RPMI7951 (cell line): ENCODE measurements at regions not wholly inside any gene's neighbourhood (a gene's known extent, or its start where the extent isn't known, plus 50 kb on each side); places are given as distances from the start of the nearest gene placed in this dataset.
"Not testable (repeated sequence)": the region's sequence is repeated elsewhere in the genome, so short reads cannot be mapped to it uniquely, and the experiment has no call there.

Experiments
- DNase-seq: peaks from one replicate; pipeline ENCODE4 v3.0.0-alpha.2; 2012; ENCODE audit warnings: low read depth

- no peak for DNase-seq
Observed at GRCh38 chr2:107107351-107107750, 221.4 kb upstream of the ST6GAL2 start.

GRCh38 chr2:107108556-107108955 lies 222.6 kb upstream of the ST6GAL2 start:
- peak; percentile 40 for DNase-seq

GRCh38 chr2:107111623-107112022 lies 225.7 kb upstream of the ST6GAL2 start:
- no peak for DNase-seq

GRCh38 chr2:107112561-107112960 lies 226.6 kb upstream of the ST6GAL2 start:
- DNase-seq = no peak

GRCh38 chr2:107128381-107128780 lies 242.4 kb upstream of the ST6GAL2 start:
- DNase-seq = no peak

- DNase-seq = no peak
Observed at GRCh38 chr2:107132070-107132469, 246.1 kb upstream of the ST6GAL2 start.

- no peak for DNase-seq
Observed at GRCh38 chr2:107132746-107133145, 246.8 kb upstream of the ST6GAL2 start.

GRCh38 chr2:107133412-107133811 lies 247.4 kb upstream of the ST6GAL2 start:
- DNase-seq = no peak

GRCh38 chr2:107136733-107137132 lies 250.8 kb upstream of the ST6GAL2 start:
- DNase-seq = no peak

- no peak for DNase-seq
Observed at GRCh38 chr2:107137706-107138105, 251.7 kb upstream of the ST6GAL2 start.

- DNase-seq = no peak
Observed at GRCh38 chr2:107146181-107146580, 260.2 kb upstream of the ST6GAL2 start.

- DNase-seq = not testable (repeated sequence)
Observed at GRCh38 chr2:107146645-107147044, 260.7 kb upstream of the ST6GAL2 start.

GRCh38 chr2:107148055-107148454 lies 262.1 kb upstream of the ST6GAL2 start:
- DNase-seq = no peak

GRCh38 chr2:107148496-107148895 lies 262.5 kb upstream of the ST6GAL2 start:
- no peak for DNase-seq

GRCh38 chr2:107160640-107161239 lies 274.8 kb upstream of the ST6GAL2 start:
- peak; percentile 14 for DNase-seq

GRCh38 chr2:107168141-107168540 lies 282.2 kb upstream of the ST6GAL2 start:
- DNase-seq = no peak

GRCh38 chr2:107174171-107174570 lies 288.2 kb upstream of the ST6GAL2 start:
- no peak for DNase-seq

- no peak for DNase-seq
Observed at GRCh38 chr2:107182981-107183380, 297.0 kb upstream of the ST6GAL2 start.

GRCh38 chr2:107187870-107188269 lies 301.9 kb upstream of the ST6GAL2 start:
- DNase-seq = no peak

GRCh38 chr2:107195631-107196030 lies 309.7 kb upstream of the ST6GAL2 start:
- no peak for DNase-seq

GRCh38 chr2:107197594-107198294 lies 311.8 kb upstream of the ST6GAL2 start:
- peak; percentile 9 for DNase-seq

- DNase-seq = no peak
Observed at GRCh38 chr2:107202962-107203591, 317.1 kb upstream of the ST6GAL2 start.
